ENCODE measurements at regions not wholly inside any gene's neighbourhood (a gene's known extent, or its start where the extent isn't known, plus 50 kb on each side); places are given as distances from the start of the nearest gene placed in this dataset.

- TF ChIP-seq CTCF (IDR thresholded peaks at IDR 0.05) (no peak), POLR2A (IDR thresholded peaks at IDR 0.05) (no peak)
Observed at GRCh38 chr11:20274031-20274430, 89.5 kb upstream of the HTATIP2 start.
